Esophagus muscularis mucosa (tissue), 3 donors: ENCODE measurements at regions not wholly inside any gene's neighbourhood (a gene's known extent, or its start where the extent isn't known, plus 50 kb on each side); places are given as distances from the start of the nearest gene placed in this dataset.

Experiments used
- POLR2A ChIP-seq: fragments of 450-650 bp; IDR thresholded peaks from one replicate; pipeline ENCODE4 v1.6.1; 2017; ENCODE audit warnings: antibody characterized with exemption, moderate library complexity, mild to moderate bottlenecking, low read depth
- TF ChIP-seq, protein P1 (sequence below), 3 experiments: fragments of 200-600 bp in 2 of 3; fragments of 450-650 bp in 1 of 3; sonication (generic) in 2 of 3; IDR thresholded peaks; one replicate each; pipeline ENCODE4 v1.5.1; 2017 to 2019; ENCODE audit warnings: antibody characterized with exemption in 3 of 3, mild to moderate bottlenecking in 2 of 3, moderate library complexity in 1 of 3

DNA sequence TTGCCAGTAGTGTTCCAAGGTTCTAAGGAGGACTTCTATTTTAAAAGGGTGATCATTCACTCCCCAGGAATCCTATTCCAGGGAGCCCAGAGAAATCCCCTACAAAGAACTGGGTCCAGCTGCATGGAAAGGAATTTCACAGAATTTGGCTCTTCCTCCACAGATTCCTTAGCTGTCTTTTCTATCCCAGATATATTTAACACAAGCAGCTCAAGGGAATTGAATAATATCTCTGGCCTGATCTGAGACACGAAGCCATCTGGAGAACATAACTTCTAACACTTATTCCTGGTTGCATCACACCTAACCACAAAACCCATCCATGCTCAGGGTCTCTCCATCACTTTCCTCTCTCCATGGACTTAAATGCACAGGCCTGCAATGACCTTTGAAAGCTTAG lies 306.7 kb upstream of the ACVR2A start:
- TF ChIP-seq, protein P1, sequence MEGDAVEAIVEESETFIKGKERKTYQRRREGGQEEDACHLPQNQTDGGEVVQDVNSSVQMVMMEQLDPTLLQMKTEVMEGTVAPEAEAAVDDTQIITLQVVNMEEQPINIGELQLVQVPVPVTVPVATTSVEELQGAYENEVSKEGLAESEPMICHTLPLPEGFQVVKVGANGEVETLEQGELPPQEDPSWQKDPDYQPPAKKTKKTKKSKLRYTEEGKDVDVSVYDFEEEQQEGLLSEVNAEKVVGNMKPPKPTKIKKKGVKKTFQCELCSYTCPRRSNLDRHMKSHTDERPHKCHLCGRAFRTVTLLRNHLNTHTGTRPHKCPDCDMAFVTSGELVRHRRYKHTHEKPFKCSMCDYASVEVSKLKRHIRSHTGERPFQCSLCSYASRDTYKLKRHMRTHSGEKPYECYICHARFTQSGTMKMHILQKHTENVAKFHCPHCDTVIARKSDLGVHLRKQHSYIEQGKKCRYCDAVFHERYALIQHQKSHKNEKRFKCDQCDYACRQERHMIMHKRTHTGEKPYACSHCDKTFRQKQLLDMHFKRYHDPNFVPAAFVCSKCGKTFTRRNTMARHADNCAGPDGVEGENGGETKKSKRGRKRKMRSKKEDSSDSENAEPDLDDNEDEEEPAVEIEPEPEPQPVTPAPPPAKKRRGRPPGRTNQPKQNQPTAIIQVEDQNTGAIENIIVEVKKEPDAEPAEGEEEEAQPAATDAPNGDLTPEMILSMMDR (IDR thresholded peaks at IDR 0.05): no peak
- TF ChIP-seq POLR2A: no peak
